NCI-H1092 treated with DMSO at 0.1 percent for 48 hours (cell line): ENCODE measurements at regions not wholly inside any gene's neighbourhood (a gene's known extent, or its start where the extent isn't known, plus 50 kb on each side); places are given as distances from the start of the nearest gene placed in this dataset.

Source experiments
- DNase-seq: peaks from one replicate; lab custom pipeline; 2025; lab: John Stamatoyannopoulos, UW

- DNase-seq = peak; percentile 54
Measured at GRCh38 chr9:7984203-7984602, 184.6 kb upstream of the DMAC1 start.

GRCh38 chr9:7983490-7983889 lies 183.9 kb upstream of the DMAC1 start:
- DNase-seq = no peak

- DNase-seq = no peak
Measured at GRCh38 chr9:7982907-7983306, 183.3 kb upstream of the DMAC1 start.

- DNase-seq = no peak
Measured at GRCh38 chr9:7980691-7981289, 181.2 kb upstream of the DMAC1 start.

- DNase-seq = no peak
Measured at GRCh38 chr9:7980041-7980440, 180.5 kb upstream of the DMAC1 start.

- DNase-seq = no peak
Measured at GRCh38 chr9:7979611-7980010, 180.0 kb upstream of the DMAC1 start.

GRCh38 chr9:7977586-7977985 lies 178.0 kb upstream of the DMAC1 start:
- no peak for DNase-seq

- DNase-seq = no peak
Measured at GRCh38 chr9:7976856-7977255, 177.3 kb upstream of the DMAC1 start.

GRCh38 chr9:7976167-7976755 lies 176.7 kb upstream of the DMAC1 start:
- DNase-seq = no peak

- no peak for DNase-seq
Measured at GRCh38 chr9:7975336-7975735, 175.8 kb upstream of the DMAC1 start.

GRCh38 chr9:7974335-7974960 lies 174.9 kb upstream of the DMAC1 start:
- peak; percentile 39 for DNase-seq

GRCh38 chr9:7973123-7973522 lies 173.5 kb upstream of the DMAC1 start:
- DNase-seq = no peak

GRCh38 chr9:7970681-7971330 lies 171.2 kb upstream of the DMAC1 start:
- no peak for DNase-seq

GRCh38 chr9:7968687-7969086 lies 169.1 kb upstream of the DMAC1 start:
- no peak for DNase-seq

GRCh38 chr9:7967851-7968250 lies 168.3 kb upstream of the DMAC1 start:
- DNase-seq = no peak

GRCh38 chr9:7967093-7967827 lies 167.7 kb upstream of the DMAC1 start:
- no peak for DNase-seq

GRCh38 chr9:7965063-7965462 lies 165.5 kb upstream of the DMAC1 start:
- no peak for DNase-seq

- no peak for DNase-seq
Measured at GRCh38 chr9:7963026-7963425, 163.4 kb upstream of the DMAC1 start.

GRCh38 chr9:7961076-7961475 lies 161.5 kb upstream of the DMAC1 start:
- DNase-seq = no peak

GRCh38 chr9:7960320-7961050 lies 160.9 kb upstream of the DMAC1 start:
- no peak for DNase-seq

- no peak for DNase-seq
Measured at GRCh38 chr9:7957803-7958202, 158.2 kb upstream of the DMAC1 start.

- no peak for DNase-seq
Measured at GRCh38 chr9:7947577-7947976, 148.0 kb upstream of the DMAC1 start.
